Stimulated activated CD4-positive, alpha-beta T cell treated with anti-CD3 and anti-CD28 coated beads, TNF-alpha, amount 100 ng/mL, for 24 hours (primary cell): ENCODE measurements at regions not wholly inside any gene's neighbourhood (a gene's known extent, or its start where the extent isn't known, plus 50 kb on each side); places are given as distances from the start of the nearest gene placed in this dataset.
"Not testable (repeated sequence)": the region's sequence is repeated elsewhere in the genome, so short reads cannot be mapped to it uniquely, and the experiment has no call there.

Source experiments
- DNase-seq, 3 experiments: peaks; one replicate each; pipeline ENCODE4 v3.0.0-alpha.2; 2020; ENCODE audit warnings: low read depth in 3 of 3

DNA sequence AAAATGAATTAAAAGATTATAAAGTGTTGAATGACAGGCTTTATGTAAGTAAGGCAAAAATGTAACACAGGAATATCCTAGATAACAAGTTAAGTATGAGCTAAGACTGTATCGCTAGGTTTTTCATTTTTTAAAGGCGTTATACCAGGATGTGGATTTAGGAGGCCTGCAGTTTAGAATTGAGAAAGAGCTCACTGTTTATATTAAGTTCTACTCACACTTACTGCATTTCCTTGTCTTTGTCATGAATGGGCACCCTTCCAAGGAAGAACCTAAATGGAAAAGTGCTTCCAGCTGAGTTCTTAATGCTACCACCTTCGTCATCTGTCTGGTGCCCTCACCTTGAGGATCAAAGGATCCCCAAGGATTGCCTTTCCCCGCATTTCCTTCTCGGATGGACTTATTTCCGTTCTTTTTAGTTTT lies 148.7 kb downstream of the SOX4 start:
- DNase-seq = no peak

DNA sequence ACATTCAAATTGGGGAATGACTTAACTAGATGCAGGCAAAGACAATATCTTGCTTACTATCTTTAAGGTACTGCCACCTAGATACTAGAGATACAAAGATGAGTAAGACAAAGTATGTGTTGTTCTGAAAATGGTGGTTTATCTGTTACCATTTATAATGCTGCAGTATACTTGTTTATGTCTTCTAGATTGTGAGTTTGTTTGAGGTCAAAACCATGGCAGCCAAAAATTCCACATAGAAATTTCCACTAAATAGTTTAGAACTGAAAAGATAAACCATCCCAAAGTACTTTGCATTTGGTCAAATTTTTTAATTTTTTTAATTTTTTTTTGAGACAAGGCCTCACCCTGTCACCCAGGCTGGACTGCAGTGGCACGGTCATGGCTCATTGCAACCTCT lies 150.8 kb downstream of the SOX4 start:
- no peak for DNase-seq

DNA sequence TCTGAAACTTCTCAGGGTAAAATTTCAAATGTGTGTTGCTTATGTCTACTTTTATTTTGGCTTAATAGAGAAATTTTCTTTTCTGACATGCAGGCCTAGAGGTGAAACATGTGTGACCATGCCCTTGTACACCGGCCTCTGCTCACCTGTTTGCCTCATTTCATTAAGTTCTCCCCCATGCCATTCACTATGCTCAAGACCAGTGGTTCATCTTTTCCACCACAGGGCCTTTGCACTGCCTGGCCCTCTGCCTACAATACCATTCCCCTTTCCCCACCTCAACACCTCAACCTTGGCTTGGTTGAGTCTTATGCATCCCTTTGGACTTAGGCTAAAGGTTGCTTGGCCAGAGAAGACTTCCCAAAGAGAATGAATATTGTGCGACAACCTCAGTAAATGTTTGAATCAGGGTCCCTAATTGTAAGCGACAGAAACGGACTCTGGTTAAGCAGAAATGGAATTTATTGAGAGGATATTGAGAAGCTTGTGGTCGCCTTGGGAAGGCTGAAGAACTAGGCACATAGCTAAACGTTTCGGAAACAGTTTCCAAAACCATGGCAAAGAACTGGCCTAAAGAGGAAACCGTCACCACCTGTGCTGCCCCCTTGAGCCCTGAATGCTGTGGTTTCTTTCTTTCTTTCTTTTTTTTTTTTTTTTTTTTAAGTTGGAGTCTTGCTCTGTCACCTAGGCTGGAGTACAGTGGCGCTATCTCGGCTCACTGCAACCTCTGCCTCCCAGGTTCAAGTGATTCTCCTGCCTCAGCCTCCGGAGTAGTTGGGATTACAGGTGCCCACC lies 152.2 kb downstream of the SOX4 start:
- no peak for DNase-seq

DNA sequence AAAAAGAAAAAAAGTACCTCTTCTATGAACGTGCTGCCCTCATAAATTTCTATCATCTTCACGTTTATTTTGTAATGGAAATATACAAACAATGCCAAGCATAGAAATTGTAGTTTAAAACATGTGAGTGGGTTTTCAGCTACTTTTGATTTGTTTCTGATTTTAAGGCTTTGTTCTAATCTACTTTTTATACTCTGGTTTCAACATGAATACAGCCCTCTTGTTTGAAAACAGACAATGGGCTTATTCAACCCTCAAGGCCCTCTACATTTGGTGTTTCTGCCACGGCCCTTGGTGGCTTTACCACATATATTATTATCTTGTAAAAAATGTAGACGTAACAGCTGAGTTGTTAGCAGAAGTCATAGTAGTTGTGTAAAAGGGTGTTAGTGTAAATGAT lies 153.9 kb downstream of the SOX4 start:
- DNase-seq = no peak

DNA sequence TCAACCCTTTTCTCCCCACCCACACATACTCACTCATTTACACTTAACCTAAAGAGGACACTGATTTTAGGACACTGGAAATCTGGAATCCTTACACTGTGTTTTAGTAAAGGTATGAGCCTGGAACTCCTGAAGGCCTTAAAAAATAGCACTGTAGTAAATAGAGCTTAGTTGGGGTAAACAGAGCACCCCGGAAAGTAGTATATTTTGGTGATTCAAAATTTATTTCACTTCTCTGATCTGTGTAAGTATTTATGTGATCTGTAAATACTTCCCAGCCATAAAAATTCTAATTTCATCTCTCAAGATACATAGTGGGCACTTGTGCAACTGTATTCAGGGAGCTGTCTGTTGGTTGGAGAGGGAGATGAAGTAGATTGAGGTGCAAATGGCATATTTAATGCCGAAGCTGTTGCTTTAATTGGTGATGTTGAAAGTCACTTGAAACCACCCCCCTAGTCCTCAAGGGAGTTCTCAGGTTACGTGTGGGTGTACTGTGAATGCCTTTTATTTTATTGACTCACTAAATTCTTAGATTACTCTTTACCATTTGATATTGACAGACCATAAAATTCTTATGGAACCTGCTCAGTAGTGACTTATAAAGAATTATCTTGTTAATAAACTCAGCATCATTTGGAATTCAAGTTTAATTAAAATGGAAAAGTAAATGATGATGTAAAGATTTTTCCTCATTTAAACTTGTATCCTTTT lies 154.9 kb downstream of the SOX4 start:
- no peak for DNase-seq

DNA sequence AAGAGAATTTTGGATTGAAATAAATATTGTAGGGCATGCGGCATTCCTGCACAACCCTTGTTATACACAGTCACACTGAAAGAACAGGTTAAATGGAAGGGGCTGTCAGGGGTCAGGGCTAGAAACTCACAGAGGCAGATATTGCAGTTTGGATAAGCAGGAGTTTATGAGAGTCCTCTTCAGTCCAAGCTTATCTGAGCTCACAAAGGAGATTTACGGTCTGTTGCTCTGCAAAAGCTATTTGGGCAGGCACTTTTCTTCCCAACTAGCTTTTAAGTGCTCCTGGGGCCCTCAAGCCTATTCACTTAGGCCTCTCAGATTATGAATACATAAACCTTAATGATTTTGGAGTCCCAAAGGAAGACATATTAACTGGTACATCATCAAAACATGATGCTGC lies 156.2 kb downstream of the SOX4 start:
- no peak for DNase-seq

DNA sequence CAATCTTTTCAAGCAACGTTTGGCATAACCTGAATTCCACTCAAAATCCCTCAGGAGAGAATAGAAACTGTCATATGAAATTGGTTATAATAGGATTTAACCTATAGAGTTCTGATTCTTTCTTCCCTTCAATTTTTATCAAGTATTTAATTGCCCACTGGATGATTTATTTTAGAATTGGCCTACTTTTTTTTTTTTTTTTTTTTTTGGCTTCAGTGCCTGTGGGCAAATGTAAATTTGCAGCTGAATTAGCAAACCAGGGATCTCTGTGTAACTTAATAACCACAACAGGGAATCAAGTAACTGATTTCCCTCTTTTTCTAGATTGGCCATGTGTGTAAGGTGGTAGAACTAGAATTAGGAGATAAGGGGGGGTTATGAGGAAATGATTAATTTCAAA lies 157.0 kb downstream of the SOX4 start:
- no peak for DNase-seq

DNA sequence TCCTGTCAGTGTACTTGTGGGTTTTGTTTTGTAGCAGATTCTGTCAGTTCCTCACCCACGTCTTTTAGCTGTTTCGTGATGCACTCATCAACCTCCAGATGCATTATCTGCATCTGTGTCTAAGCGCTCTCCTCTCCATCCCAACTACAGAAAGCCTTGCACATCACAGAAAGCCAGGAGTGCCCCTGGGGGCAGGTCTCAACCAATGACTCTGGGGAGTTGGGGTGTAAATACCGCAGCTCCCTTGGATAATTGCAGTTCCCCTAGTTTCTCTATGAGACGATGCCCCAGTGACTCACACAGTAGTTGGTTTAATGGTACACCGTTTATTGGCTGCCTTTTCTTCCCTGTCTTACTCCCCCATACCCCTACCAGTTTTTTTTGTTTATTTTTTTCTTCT lies 158.1 kb downstream of the SOX4 start:
- no peak for DNase-seq

DNA sequence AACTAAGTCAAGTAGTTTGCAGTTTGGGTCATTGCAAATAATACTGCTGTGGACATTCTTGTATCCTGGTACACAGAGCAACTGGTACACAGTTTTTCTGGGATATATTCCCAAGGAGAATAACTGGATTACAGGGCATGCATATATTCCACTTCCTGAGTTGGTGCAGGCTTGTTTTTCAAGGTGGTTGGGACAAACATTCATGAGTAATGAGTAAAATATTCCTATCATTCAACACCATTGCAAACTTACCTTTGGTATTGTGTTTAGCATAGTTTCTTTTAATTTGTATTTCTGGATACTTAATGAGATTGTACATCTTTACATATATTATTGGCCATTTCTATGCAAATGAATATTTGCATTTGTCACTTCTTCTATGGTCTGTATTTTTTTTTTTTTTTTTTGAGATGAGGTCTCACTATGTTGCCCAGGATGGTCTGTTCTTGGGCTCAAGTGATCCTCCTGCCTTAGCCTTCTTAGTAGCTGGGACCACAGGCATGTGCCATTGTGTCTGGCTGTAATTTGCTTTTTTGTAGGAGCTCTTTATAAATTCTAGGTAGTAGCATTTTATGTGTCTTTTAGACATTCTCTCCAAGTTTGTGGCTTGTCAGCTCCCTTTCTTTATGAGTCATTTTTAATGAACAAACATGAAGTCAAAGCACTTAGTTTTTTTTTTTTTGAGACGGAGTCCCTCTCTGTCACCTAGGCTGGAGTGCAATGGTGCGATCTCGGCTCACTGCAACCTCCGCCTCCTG lies 158.7 kb downstream of the SOX4 start:
- DNase-seq = no peak

DNA sequence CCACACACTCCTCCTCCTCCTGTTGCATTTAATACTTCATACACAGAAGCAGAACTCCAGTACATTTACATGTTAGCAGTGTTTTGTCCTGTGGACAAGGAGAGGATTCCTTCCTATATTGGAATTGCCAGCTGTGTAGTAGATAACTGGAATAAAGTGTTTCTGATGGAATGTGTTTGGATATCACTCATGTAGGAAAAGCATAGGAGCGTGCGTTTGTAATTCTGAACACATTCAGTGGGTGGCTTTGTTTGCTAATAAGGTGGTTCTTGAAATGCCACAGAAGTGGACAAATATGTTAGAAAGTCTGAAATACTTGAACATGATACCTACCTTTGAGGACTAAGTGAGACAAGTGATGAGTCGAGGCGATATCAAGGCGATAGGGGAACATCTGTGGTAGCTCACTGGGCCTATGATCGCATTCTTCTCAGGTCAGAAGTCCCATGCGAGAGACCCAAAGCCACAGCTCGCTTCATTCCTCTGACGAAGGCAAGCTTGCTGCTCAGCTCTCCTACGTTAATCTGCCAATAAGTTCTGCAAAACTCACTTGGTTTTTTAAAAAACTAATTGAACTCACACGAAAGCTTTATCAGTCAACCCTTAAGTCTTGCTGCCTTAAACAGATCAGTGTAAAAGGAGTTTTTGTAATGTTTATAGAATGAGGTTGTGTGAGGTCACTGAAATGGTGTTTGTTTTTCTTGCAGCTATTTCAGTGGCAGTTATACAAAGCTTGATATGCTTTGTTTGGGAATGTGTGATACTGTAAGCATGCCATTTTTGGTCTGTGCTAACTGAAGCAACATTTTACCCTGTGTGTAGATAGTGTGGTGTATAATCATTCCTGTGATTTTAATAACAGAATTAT lies 159.9 kb downstream of the SOX4 start:
- DNase-seq = no peak

DNA sequence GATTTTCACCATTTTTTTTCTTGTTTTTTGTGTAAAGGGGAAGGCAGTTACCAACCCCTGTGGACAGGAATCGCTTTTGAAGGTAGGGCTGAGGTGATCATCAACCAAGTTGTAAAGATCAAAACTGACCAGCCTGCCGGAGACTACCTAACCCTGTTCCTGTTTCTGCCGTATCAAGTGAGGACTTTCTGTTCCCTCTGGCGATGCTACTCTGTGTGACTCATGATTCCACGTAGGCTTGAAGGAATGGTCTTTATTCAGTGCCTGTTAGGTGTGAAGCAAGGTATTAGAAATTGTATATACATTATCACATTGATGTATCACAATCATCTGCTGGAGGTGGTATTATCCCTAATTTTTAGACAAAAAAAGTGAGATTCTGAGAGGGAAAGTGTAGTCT lies 161.3 kb downstream of the SOX4 start:
- DNase-seq = no peak

DNA sequence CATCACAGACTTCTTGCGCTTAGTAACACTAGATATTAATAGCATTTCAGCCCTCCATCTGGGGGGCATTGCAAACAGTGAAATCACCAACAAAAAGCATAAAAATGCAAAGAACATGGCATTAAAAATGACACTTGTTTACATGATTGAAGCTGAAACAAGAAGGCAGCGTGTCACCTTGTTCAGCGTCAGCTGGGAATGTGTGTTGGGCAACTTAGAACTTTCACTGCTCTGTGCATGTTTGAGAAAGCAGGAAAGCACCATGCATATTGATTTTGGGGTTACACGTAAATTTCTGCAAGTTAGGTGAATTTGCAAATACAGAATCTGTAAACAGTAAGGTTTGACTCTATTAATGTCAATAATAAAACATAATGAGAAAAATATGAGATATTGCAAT lies 162.9 kb downstream of the SOX4 start:
- no peak for DNase-seq

DNA sequence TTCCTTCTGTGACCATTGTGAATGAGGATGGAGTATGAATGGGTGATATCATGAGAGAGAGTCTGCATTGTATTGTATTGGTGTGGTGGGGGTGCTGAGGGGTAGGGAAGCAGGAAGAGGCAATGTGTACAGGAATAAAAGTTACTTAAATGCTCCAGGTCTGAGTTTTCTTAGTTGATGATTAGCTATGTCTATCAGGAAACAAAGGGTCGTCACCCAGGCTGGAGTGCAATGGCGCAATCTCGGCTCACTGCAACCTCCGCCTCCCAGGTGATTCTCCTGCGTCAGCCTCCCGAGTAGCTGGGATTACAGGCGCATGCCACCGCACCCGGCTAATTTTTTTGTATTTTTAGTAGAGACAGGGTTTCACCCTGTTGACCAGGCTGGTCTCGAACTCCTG lies 163.8 kb downstream of the SOX4 start:
- DNase-seq = not testable (repeated sequence)

DNA sequence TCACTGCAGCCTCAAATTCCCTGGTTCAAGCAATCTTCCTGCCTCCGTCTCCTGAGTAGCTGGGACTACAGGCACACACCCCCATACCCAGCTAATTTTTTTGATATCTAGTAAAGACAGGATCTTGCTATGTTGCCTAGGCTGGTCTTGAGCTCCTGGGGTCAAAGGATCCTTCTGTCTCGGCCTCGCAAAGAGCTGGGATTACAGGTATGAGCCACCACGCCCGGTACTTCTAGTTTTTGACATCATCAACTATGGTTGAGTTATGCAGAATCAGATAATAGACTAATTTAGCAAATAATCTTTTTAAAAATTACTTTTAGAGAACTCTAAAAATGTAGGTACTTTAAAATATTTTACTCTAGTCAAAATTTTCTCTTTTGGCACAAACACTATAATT lies 166.2 kb downstream of the SOX4 start:
- no peak for DNase-seq

DNA sequence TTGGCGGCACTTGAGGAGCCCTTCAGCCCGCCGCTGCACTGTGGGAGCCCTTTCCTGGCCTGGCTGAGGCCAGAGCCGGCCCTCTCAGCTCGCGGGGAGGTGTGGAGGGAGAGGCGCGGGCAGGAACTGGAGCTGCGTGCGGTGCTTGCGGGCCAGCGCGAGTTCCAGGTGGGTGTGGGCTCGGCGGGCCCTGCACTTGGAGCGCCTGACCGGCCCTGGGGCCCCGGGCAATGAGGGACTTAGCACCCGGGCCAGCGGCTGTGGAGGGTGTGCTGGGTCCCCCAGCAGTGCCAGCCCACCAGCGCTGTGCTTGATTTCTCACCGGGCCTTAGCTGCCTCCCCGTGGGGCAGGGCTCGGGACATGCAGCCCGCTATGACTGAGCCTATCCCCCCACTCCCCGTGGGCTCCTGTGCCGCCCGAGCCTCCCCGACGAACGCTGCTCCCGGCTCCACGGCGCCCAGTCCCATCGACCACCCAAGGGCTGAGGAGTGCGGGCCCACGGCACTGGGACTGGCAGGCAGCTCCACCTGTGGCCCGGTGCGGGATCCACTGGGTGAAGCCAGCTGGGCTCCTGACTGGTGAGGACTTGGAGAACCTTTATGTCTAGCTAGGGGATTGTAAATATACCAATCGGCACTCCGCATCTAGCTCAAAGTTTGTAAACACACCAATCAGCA lies 167.6 kb downstream of the SOX4 start:
- DNase-seq = not testable (repeated sequence)

DNA sequence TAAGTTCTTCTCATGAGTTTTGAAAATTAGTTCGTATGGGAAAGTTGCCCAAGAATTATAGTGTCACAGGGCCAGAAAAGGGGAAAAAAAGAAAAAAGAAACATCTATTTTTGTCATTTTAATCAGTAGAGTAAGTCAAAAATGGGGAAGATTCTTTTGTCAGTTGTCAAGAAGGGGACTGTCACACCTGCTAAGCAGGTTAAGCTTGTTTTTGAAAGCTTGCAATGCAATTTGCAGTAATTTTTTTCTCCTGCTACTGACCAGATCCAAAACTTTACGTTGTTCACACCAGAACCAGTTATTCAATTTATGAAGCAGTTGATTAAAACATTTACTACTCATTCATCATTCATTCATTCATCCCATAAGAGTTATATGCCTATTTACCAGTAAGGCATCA lies 171.4 kb downstream of the SOX4 start:
- no peak for DNase-seq

DNA sequence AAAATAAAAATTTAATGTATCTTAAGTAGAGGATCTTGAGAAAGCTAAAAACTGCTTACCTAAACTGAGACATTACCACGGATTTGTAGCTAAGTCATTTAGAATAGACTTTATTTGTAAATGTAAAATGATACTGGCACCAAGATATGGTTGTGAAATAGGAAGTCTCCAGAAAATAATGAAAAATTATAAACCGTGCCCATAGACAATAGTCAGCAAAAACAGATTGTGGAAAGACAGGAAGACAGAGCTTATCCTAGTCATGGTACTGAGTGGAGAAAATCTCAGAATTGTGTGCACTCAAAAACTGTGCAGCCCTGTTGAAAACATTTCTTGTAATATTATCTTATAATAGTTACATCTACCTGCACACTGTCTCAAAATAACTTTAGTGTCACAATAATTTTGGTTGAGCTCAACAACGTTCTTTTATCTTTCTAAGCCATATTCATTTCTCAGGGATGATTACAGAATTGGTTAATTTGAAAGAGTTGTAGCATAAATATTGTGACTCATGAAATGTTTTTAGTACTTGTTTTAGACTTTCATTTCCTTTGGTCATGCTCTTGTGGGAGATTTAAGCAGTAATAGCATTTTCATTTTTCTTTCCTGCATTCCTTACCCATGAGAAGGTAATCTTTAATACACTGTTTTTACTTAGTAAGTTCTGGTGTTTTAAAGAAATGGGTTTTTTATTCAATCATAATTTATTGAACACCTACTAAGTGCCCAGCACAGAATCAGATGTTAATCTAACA lies 174.5 kb downstream of the SOX4 start:
- DNase-seq = no peak

DNA sequence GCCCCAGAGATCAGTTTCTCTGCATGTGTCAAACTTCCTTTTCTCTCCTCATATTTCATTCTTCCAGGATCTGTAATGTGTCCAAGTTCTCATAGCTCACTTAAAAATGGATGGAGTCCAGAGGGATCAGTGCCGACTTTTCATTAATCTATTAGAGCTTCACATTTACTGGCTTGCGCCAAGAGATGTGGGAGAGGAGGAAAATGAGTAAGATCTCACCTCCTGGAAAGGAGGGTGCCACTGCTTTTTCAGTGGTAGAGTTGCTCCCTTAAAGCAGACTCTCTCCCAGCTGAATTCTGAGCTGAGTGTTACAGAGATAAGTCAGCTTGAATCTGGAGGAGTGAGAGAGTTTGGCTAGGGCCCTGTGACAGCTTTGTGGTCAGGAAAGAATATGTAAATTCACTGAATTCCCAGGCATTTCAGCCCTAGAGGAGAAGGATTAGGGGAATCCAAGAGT lies 175.9 kb downstream of the SOX4 start:
- DNase-seq = no peak

DNA sequence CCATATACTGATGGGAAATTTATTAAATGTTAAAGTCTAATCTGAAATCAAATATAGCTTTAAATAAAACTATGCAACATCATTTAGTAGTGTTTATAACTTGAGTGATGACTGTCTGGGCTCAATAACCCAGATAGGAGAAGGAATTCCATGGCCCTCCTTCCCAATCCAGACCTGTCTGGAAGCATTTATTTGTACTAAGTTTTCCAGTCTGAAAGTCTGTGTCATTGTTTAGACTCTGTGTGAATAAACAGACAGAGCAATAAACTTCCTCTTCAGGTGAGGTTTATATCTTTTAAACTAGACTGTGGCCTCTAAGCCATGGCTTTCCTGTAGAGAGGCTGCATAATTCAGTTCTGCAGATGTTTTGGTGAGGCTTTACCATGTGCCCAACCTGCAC lies 176.4 kb downstream of the SOX4 start:
- DNase-seq = no peak

DNA sequence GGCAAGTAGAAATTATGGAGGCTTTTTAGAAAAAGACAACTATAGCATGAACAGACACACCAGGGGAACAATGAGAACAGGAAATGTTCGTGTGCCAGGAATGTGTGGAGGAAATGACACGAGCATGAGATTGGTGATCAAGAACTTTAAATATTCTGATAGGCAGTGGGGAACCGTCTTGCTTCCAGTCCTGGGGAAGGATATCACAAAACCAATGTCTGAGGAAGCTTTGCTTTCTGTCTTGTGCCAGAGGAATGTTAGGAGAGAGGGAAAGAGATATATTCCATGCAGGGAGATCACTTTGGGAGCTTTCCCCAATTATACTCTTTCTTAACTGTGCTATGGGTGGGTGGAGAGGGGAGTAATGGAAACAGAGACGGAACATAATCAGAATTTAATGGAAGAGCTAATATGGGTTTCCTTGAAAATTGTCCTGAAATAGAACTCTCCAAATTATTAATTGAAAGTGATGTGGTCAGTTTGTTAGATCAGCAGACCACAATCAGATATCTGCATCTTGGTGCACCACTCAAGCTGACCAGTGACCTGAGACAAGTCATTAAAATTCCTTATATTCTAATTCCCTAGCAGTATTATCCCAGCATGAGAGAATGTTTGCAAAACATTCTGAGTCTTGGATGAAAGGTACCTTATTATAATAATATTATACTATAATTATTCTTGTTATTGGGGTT lies 178.2 kb downstream of the SOX4 start:
- DNase-seq = no peak
